ENCODE measurements at regions not wholly inside any gene's neighbourhood (a gene's known extent, or its start where the extent isn't known, plus 50 kb on each side); places are given as distances from the start of the nearest gene placed in this dataset.

GRCh38 chr2:120979921-120980320 is 244.3 kb downstream of the GLI2 start:
- no peak for DNase-seq

- DNase-seq: no peak
These were observed 245.8 kb downstream of the GLI2 start for GRCh38 chr2:120981443-120981842.

GRCh38 chr2:120982598-120982997 is 246.9 kb downstream of the GLI2 start:
- DNase-seq: no peak

GRCh38 chr2:120983344-120983743 is 247.7 kb downstream of the GLI2 start:
- DNase-seq: no peak

GRCh38 chr2:120984046-120984445 is 248.4 kb downstream of the GLI2 start:
- no peak for DNase-seq

- no peak for DNase-seq
These were observed 248.9 kb downstream of the GLI2 start for GRCh38 chr2:120984452-120985173.

- no peak for DNase-seq
These were observed 249.7 kb downstream of the GLI2 start for GRCh38 chr2:120985174-120985996.

- DNase-seq: no peak
These were observed 250.5 kb downstream of the GLI2 start for GRCh38 chr2:120985997-120986651.

GRCh38 chr2:120986898-120987650 is 251.4 kb downstream of the GLI2 start:
- no peak for DNase-seq

- no peak for DNase-seq
These were observed 252.5 kb downstream of the GLI2 start for GRCh38 chr2:120988051-120988699.

- DNase-seq: no peak
These were observed 253.2 kb downstream of the GLI2 start for GRCh38 chr2:120988700-120989511.

GRCh38 chr2:120989512-120990441 is 254.1 kb downstream of the GLI2 start:
- no peak for DNase-seq

- DNase-seq: no peak
These were observed 254.8 kb downstream of the GLI2 start for GRCh38 chr2:120990451-120990871.

GRCh38 chr2:120991441-120991840 is 255.8 kb downstream of the GLI2 start:
- no peak for DNase-seq

GRCh38 chr2:120992791-120993555 is 257.3 kb downstream of the GLI2 start:
- no peak for DNase-seq

- DNase-seq: no peak
These were observed 258.0 kb downstream of the GLI2 start for GRCh38 chr2:120993661-120994060.

- no peak for DNase-seq
These were observed 258.8 kb downstream of the GLI2 start for GRCh38 chr2:120994301-120994995.

- DNase-seq: no peak
These were observed 259.5 kb downstream of the GLI2 start for GRCh38 chr2:120995152-120995551.

- DNase-seq: no peak
These were observed 260.1 kb downstream of the GLI2 start for GRCh38 chr2:120995656-120996190.

Measured in activated CD4-positive, alpha-beta T cell treated with anti-CD3 and anti-CD28 coated beads, Interleukin-2, amount 50 U/mL, for 1 hour (primary cell).